ENCODE measurements at regions not wholly inside any gene's neighbourhood (a gene's known extent, or its start where the extent isn't known, plus 50 kb on each side); places are given as distances from the start of the nearest gene placed in this dataset.

- Histone ChIP-seq H3K27me3 (ENCODE audit: low read depth) (no peaks in the 10 kb centered on the region; the same call in 1 of the 2 replicates), H3K36me3 (replicated peaks) (no peaks in the 10 kb centered on the region), H3K4me1 (no peaks in the 10 kb centered on the region), H3K4me3 (no peak overlapping the region), H3K9me3 (no peaks in the 10 kb centered on the region)
- no peak for DNase-seq (ENCODE audit: low spot score in 2 of 2)
- in situ Hi-C loops (cut with MboI; ENCODE audit: low sequenced_read_pairs), result no loop called here
Measured at GRCh38 chr11:79786961-79787360, 346.1 kb upstream of the TENM4 start.

GRCh38 chr11:79783833-79784232, 343.0 kb upstream of the TENM4 start:
- no peaks in the 10 kb centered on the region for H3K36me3 ChIP-seq (replicated peaks)
- no peaks in the 10 kb centered on the region for H3K9me3 ChIP-seq
- no peaks in the 10 kb centered on the region for H3K4me1 ChIP-seq
- H3K4me3 ChIP-seq, result no peak overlapping the region
- in situ Hi-C loops (cut with MboI; ENCODE audit: low sequenced_read_pairs), result no loop called here
- DNase-seq (ENCODE audit: low spot score in 2 of 2), result no peak
- no peaks in the 10 kb centered on the region; the same call in 1 of the 2 replicates for H3K27me3 ChIP-seq (ENCODE audit: low read depth)

- DNase-seq (ENCODE audit: low spot score in 2 of 2), result no peak
- Histone ChIP-seq H3K4me3 (no peak overlapping the region), H3K4me1 (no peaks in the 10 kb centered on the region), H3K36me3 (replicated peaks) (no peaks in the 10 kb centered on the region), H3K27me3 (ENCODE audit: low read depth) (no peaks in the 10 kb centered on the region), H3K9me3 (no peaks in the 10 kb centered on the region)
- in situ Hi-C loops (cut with MboI; ENCODE audit: low sequenced_read_pairs), result no loop called here
Measured at GRCh38 chr11:79768343-79768742, 327.5 kb upstream of the TENM4 start.

GRCh38 chr11:79762279-79762921, 321.6 kb upstream of the TENM4 start:
- no peaks in the 10 kb centered on the region for H3K27me3 ChIP-seq (ENCODE audit: low read depth)
- no peaks in the 10 kb centered on the region for H3K36me3 ChIP-seq (replicated peaks)
- in situ Hi-C loops (cut with MboI; ENCODE audit: low sequenced_read_pairs), result no loop called here
- DNase-seq (ENCODE audit: low spot score in 2 of 2), result no peak
- H3K4me1 ChIP-seq, result no peaks in the 10 kb centered on the region
- no peak overlapping the region for H3K4me3 ChIP-seq
- H3K9me3 ChIP-seq, result no peaks in the 10 kb centered on the region

GRCh38 chr11:79758325-79758724, 317.5 kb upstream of the TENM4 start:
- in situ Hi-C loops (cut with MboI; ENCODE audit: low sequenced_read_pairs), result no loop called here
- no peaks in the 10 kb centered on the region for H3K36me3 ChIP-seq (replicated peaks)
- no peaks in the 10 kb centered on the region for H3K4me1 ChIP-seq
- no peaks in the 10 kb centered on the region for H3K27me3 ChIP-seq (ENCODE audit: low read depth)
- no peak overlapping the region for H3K4me3 ChIP-seq
- DNase-seq (ENCODE audit: low spot score in 2 of 2), result no peak
- no peaks in the 10 kb centered on the region for H3K9me3 ChIP-seq

- DNase-seq (ENCODE audit: low spot score in 2 of 2), result no peak
- Histone ChIP-seq H3K27me3 (ENCODE audit: low read depth) (peaks cover 3% of the 10 kb centered on the region; the same call in 1 of the 2 replicates), H3K4me3 (no peak overlapping the region), H3K36me3 (replicated peaks) (no peaks in the 10 kb centered on the region), H3K4me1 (no peaks in the 10 kb centered on the region), H3K9me3 (no peaks in the 10 kb centered on the region)
- in situ Hi-C loops (cut with MboI; ENCODE audit: low sequenced_read_pairs), result no loop called here
Measured at GRCh38 chr11:79747406-79747805, 306.6 kb upstream of the TENM4 start.

- in situ Hi-C loops (cut with MboI; ENCODE audit: low sequenced_read_pairs), result no loop called here
- H3K4me3 ChIP-seq, result no peak overlapping the region
- no peaks in the 10 kb centered on the region for H3K4me1 ChIP-seq
- DNase-seq (ENCODE audit: low spot score in 2 of 2), result no peak
- peaks cover 3% of the 10 kb centered on the region; the same call in 1 of the 2 replicates for H3K27me3 ChIP-seq (ENCODE audit: low read depth)
- H3K36me3 ChIP-seq (replicated peaks), result no peaks in the 10 kb centered on the region
- H3K9me3 ChIP-seq, result no peaks in the 10 kb centered on the region
Measured at GRCh38 chr11:79744941-79745340, 304.1 kb upstream of the TENM4 start.

GRCh38 chr11:79742176-79742575, 301.3 kb upstream of the TENM4 start:
- in situ Hi-C loops (cut with MboI; ENCODE audit: low sequenced_read_pairs), result no loop called here
- no peak overlapping the region for H3K4me3 ChIP-seq
- DNase-seq (ENCODE audit: low spot score in 2 of 2), result no peak

GRCh38 chr11:79739591-79739990, 298.8 kb upstream of the TENM4 start:
- H3K4me3 ChIP-seq, result no peak overlapping the region
- H3K4me1 ChIP-seq, result no peaks in the 10 kb centered on the region
- H3K27me3 ChIP-seq (ENCODE audit: low read depth), result peaks cover 3% of the 10 kb centered on the region; the same call in 1 of the 2 replicates
- H3K36me3 ChIP-seq (replicated peaks), result no peaks in the 10 kb centered on the region
- H3K9me3 ChIP-seq, result no peaks in the 10 kb centered on the region
- in situ Hi-C loops (cut with MboI; ENCODE audit: low sequenced_read_pairs), result no loop called here
- no peak for DNase-seq (ENCODE audit: low spot score in 2 of 2)

More at GRCh38 chr11:79742176-79742575, 301.3 kb upstream of the TENM4 start:
- peaks cover 3% of the 10 kb centered on the region; the same call in 1 of the 2 replicates for H3K27me3 ChIP-seq (ENCODE audit: low read depth)
- no peaks in the 10 kb centered on the region for H3K9me3 ChIP-seq
- H3K4me1 ChIP-seq, result no peaks in the 10 kb centered on the region
- H3K36me3 ChIP-seq (replicated peaks), result no peaks in the 10 kb centered on the region

GRCh38 chr11:79727221-79727620, 286.4 kb upstream of the TENM4 start:
- Histone ChIP-seq H3K4me1 (no peaks in the 10 kb centered on the region), H3K27me3 (ENCODE audit: low read depth) (no peaks in the 10 kb centered on the region; the same call in 1 of the 2 replicates), H3K36me3 (replicated peaks) (no peaks in the 10 kb centered on the region), H3K4me3 (no peak overlapping the region), H3K9me3 (no peaks in the 10 kb centered on the region)
- in situ Hi-C loops (cut with MboI; ENCODE audit: low sequenced_read_pairs), result no loop called here
- no peak for DNase-seq (ENCODE audit: low spot score in 2 of 2)

GRCh38 chr11:79720115-79720514, 279.3 kb upstream of the TENM4 start:
- in situ Hi-C loops (cut with MboI; ENCODE audit: low sequenced_read_pairs), result no loop called here
- DNase-seq (ENCODE audit: low spot score in 2 of 2), result no peak
- Histone ChIP-seq H3K36me3 (replicated peaks) (no peaks in the 10 kb centered on the region), H3K4me3 (no peak overlapping the region), H3K27me3 (ENCODE audit: low read depth) (no peaks in the 10 kb centered on the region), H3K9me3 (no peaks in the 10 kb centered on the region), H3K4me1 (no peaks in the 10 kb centered on the region)

GRCh38 chr11:79708319-79708932, 267.6 kb upstream of the TENM4 start:
- no peaks in the 10 kb centered on the region for H3K36me3 ChIP-seq (replicated peaks)
- peak; percentile 53 to 60 for DNase-seq (ENCODE audit: low spot score in 2 of 2)
- no peaks in the 10 kb centered on the region for H3K4me1 ChIP-seq
- H3K27me3 ChIP-seq (ENCODE audit: low read depth), result no peaks in the 10 kb centered on the region
- no peak overlapping the region for H3K4me3 ChIP-seq
- no peaks in the 10 kb centered on the region for H3K9me3 ChIP-seq
- in situ Hi-C loops (cut with MboI; ENCODE audit: low sequenced_read_pairs), result no loop called here

- Histone ChIP-seq H3K36me3 (replicated peaks) (no peaks in the 10 kb centered on the region), H3K4me3 (no peak overlapping the region), H3K4me1 (no peaks in the 10 kb centered on the region), H3K9me3 (peaks cover 4% of the 10 kb centered on the region; the same call in 1 of the 2 replicates), H3K27me3 (ENCODE audit: low read depth) (no peaks in the 10 kb centered on the region)
- DNase-seq (ENCODE audit: low spot score in 2 of 2), result no peak
- in situ Hi-C loops (cut with MboI; ENCODE audit: low sequenced_read_pairs), result no loop called here
Measured at GRCh38 chr11:79705648-79706047, 264.8 kb upstream of the TENM4 start.

- no peak for DNase-seq (ENCODE audit: low spot score in 2 of 2)
- in situ Hi-C loops (cut with MboI; ENCODE audit: low sequenced_read_pairs), result no loop called here
- no peaks in the 10 kb centered on the region for H3K4me1 ChIP-seq
- H3K27me3 ChIP-seq (ENCODE audit: low read depth), result no peaks in the 10 kb centered on the region
- H3K4me3 ChIP-seq, result no peak overlapping the region
- H3K36me3 ChIP-seq (replicated peaks), result no peaks in the 10 kb centered on the region
- peaks cover 4% of the 10 kb centered on the region; the same call in 1 of the 2 replicates for H3K9me3 ChIP-seq
Measured at GRCh38 chr11:79702303-79702702, 261.5 kb upstream of the TENM4 start.

All from HAP-1 (cell line).